ENCODE measurements at regions not wholly inside any gene's neighbourhood (a gene's known extent, or its start where the extent isn't known, plus 50 kb on each side); places are given as distances from the start of the nearest gene placed in this dataset.

DNA sequence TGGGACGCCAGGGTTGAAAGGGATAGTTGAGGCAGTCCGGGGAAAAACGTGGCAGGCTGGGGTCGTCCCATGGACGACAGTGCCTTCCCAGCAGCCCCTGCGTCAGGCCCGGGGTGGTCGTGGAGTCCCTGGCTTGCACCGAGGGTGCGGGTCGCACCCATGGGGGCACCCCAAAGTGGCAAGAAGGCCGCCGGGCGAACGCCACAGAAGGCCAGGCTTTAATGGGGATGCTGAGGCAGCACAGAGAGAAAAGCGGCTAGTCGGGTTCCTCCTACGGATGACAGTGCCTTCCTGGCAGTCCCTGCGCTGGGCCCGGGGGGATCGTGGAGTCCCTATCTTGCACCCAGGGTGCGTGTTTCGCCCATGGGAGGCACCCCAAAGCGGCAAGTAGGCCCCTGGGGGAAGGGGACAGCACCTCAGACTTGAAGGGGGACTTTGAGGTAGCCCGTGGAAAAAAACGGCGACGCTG, 158.6 kb upstream of the ALG10B start:
- TF ChIP-seq, protein P1, sequence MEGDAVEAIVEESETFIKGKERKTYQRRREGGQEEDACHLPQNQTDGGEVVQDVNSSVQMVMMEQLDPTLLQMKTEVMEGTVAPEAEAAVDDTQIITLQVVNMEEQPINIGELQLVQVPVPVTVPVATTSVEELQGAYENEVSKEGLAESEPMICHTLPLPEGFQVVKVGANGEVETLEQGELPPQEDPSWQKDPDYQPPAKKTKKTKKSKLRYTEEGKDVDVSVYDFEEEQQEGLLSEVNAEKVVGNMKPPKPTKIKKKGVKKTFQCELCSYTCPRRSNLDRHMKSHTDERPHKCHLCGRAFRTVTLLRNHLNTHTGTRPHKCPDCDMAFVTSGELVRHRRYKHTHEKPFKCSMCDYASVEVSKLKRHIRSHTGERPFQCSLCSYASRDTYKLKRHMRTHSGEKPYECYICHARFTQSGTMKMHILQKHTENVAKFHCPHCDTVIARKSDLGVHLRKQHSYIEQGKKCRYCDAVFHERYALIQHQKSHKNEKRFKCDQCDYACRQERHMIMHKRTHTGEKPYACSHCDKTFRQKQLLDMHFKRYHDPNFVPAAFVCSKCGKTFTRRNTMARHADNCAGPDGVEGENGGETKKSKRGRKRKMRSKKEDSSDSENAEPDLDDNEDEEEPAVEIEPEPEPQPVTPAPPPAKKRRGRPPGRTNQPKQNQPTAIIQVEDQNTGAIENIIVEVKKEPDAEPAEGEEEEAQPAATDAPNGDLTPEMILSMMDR (conservative IDR thresholded peaks at IDR 0.05): no peak
- no peak for TF ChIP-seq EZH2 (IDR thresholded peaks at IDR 0.05; ENCODE audit: low read depth)

All from PC-9 (cell line).